GM19023 (cell line): ENCODE measurements at regions not wholly inside any gene's neighbourhood (a gene's known extent, or its start where the extent isn't known, plus 50 kb on each side); places are given as distances from the start of the nearest gene placed in this dataset.
"Not testable (repeated sequence)": the region's sequence is repeated elsewhere in the genome, so short reads cannot be mapped to it uniquely, and the experiment has no call there.

ENCODE experiments used
- ATAC-seq: cut with Tn5 transposase; IDR thresholded peaks from one replicate; pipeline ENCODE4 v1.9.1; 2021; ENCODE audit warnings: mild to moderate bottlenecking, moderate library complexity; ENCODE audit not compliant: unreplicated experiment

GRCh38 chr2:4814137-4814536 lies 878.0 kb upstream of the SOX11 start:
- not testable (repeated sequence) for ATAC-seq

DNA sequence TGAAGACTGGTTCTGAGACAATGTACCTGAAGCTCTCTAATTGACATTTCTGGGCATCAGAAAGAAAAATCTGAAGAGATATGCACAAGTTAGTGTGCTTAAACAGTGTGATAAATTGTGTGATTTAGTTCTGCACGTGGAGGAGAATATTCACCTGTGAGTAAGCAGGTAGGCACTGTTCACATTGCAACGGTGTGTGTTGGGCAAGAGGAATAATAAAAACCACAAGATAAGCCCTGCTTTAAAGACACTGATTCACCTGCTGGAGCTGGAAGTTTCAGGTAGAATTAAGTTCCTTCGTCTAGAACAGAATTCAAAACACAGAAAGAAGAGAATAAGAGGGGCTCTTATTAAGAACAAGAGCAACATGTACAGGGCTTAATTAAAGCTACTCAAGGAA lies 864.3 kb upstream of the SOX11 start:
- ATAC-seq = no peak

DNA sequence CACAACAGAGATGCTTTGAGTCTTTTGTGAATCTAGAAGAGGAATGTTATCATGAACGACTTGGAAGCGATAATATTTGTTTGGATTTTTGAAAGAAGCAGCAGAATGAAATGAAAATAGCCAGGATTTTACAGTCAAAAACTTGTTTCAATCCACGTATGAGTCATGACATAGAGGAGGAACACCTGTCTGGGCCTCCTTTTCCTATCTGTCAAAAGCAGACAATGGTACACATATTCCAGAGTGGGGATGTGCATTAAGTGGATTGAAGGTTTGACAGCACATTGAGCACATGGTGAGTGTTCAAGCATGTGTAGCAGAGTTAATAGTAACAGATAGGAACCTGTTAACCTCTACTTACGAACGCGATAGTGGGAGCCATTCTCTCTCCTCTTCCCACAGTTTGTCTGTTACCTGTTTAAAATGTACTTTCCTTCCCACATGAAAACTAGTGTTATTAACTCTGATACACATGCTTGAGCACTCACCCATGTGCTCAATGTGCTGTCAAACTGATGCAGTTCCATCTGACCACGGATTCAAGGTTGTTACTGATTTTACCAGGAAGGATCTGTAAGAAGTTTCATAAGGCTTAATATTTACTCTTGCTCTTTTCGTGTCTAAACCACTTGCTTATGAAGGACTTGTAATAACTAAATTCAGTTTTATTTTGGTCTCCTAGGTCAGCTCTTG lies 863.4 kb upstream of the SOX11 start:
- ATAC-seq = no peak

DNA sequence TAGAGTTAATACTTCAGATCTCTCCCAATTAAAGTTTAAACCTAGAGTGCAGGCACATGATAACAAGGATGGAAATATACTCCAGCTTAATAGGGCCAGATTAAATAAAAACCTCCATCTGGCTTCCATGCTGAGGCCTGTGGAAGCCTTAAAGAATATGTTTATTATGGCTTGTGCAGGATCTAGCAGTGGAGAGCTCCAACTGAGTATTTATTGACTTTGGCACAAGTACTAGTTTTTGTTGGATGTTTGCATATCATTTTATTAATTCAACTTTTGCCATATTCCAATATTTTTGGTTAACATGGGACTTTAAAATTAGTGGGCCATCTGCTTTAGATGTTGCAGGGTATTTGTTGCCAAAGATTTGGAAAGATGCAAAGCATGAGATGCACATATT lies 860.4 kb upstream of the SOX11 start:
- no peak for ATAC-seq

DNA sequence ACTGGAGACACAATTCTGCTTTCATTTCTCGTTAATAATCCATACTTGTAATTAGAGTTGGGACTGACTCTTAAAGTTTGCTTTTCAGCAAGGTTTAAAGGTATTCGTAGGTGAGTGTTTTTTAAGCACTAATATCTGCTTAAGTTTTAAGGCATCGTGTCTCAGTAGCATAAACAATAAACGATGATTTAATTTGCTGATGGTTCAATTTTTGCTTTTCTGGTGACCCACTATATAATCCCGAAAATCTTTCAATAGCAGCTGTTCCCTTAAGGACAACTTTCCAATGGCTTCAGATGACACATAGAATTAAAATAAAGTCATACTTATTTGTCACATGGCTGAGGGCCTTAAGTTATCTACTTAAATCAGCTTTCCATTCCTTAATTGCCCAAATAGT lies 859.5 kb upstream of the SOX11 start:
- ATAC-seq = no peak

GRCh38 chr2:4838626-4839025 lies 853.6 kb upstream of the SOX11 start:
- ATAC-seq = no peak

DNA sequence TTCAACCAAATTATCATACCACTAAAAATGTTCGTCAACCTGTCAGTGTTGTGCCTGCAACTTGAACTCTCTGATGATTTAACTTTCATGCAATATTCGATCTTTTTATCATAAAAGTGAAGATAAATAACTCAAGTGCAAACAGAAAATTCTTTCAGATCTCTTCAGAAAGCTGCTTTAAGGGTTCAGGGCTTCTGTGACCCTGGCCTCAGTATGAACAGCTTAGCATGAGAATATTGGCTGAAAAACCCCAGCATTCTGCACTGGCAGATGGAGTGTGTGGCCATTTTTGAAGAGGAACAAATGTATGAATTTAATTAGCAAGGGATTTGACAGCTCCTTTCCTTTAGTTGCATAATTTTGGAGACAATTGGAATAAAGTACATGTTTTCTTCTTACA lies 851.4 kb upstream of the SOX11 start:
- no peak for ATAC-seq

GRCh38 chr2:4844881-4845280 lies 847.3 kb upstream of the SOX11 start:
- no peak for ATAC-seq

- ATAC-seq = no peak
Observed at GRCh38 chr2:4862031-4862430, 830.2 kb upstream of the SOX11 start.

GRCh38 chr2:4866198-4866597 lies 826.0 kb upstream of the SOX11 start:
- ATAC-seq = no peak

GRCh38 chr2:4868466-4868865 lies 823.7 kb upstream of the SOX11 start:
- ATAC-seq = no peak

DNA sequence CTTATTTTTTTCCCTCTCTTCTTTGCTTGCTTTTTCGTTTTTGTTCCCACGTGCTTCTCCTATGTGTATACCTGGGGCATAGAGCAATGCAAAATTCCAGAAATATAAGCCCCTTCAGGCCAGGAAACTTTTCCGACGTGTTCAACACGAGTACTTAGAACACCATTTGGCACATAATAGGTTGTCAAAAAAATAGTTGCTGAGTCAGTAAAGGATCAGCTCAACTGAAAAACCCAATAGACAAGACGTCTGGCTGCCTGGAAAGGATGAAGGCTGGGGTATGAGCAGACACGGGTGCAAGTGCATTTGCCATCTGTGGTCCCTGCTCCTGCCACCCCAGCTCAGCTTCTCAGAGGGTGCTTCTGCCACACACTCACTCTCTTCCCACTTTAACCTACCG lies 823.0 kb upstream of the SOX11 start:
- no peak for ATAC-seq

DNA sequence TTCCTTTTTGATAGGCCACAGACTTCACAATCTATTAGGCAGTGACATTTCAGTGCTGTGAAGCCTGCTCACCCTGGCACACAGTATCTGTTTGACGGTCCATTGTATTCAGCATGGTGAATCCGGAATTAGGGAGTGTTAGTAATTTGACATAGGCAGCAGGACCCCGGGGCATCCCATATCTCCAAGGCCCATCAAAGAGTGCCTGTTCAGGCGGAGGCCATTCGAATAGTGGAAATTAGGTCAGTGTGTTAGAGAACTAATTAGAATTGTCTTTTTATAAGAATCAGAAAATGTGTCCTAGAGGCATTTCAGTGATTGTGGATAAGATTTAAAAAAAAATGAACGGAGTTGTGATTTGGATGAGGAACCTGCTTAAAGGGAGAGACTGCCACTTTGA lies 818.8 kb upstream of the SOX11 start:
- ATAC-seq = no peak

GRCh38 chr2:4873876-4874593 lies 818.1 kb upstream of the SOX11 start:
- ATAC-seq = no peak

- ATAC-seq = no peak
Observed at GRCh38 chr2:4882421-4882820, 809.8 kb upstream of the SOX11 start.

GRCh38 chr2:4882941-4883340 lies 809.2 kb upstream of the SOX11 start:
- ATAC-seq = no peak

- no peak for ATAC-seq
Observed at GRCh38 chr2:4883375-4883774, 808.8 kb upstream of the SOX11 start.

DNA sequence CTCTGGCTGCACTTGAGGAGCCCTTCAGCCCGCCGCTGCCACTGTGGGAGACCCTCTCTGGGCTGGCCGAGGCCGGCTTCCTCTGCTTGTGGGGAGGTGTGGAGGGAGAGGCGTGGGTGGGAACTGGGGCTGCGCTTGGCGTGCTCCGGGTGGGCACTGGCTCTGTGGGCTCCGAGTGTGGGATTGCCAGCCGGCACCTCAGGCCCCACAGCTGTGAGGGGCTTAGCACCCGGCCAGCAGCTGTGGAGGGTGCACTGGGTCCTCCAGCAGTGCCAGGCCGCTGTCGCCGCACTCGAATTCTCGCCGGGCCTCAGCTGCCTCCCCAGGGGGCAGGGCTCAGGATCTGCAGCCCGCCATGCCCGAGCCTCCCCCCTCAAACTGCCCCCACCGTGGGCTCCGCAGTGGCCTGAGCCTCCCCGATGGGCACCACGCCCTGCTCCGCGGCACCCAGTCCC lies 808.0 kb upstream of the SOX11 start:
- ATAC-seq = no peak

DNA sequence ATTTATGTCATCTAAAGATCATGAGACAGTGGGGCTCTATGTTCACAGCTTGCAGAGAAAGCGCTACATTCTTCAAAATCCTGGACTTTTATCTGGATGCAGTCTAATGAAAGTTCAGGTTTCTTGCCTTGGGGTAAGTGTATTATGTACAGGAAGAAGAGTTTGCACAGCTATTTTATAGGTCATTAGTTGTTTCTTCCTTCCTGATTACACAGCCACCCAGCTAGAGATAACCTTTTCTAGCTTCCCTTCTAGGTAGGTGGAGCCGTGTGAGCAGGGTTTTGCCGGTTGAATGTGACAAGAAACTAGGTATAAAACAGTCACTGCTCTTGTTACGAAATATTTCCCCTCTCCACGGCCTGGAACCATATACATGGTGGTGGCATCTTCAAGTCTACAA lies 800.8 kb upstream of the SOX11 start:
- ATAC-seq = no peak

DNA sequence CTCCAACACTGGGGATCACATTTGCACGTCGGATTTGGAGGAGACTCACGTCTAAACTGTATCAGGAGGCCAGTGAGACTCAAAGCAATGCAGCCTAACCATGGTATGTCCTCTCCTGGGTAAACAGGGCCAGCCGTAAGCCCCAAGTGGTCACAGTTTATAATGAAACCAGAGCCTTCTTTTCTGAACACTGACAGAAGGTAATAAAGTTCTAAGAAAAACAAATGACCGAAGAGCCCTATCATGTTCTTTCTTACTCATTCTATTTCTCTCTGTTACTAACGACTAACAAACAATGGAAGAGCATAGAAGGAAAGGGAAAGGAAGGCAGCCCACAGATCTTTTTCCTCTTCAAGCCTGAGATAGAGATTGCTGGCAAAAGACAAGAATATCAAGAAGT lies 796.8 kb upstream of the SOX11 start:
- ATAC-seq = no peak

DNA sequence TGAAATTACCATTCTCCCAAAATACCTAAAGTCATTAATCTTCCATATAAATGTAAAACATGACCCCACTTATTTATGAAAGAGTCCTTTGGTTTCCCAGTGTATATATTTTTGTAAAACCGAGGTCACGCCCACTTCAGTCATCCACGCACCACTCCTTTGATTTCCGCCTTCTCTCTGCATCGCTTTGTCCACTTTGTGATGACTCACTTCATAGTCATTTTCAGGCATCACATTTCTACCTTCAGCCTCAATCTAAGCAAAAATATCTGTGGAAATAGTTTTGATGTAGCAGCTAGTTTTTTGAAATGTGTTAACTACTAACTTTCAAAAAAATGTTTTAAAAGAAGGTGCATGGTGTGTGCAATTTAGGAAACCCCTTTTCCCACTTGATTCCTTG lies 793.5 kb upstream of the SOX11 start:
- no peak for ATAC-seq

DNA sequence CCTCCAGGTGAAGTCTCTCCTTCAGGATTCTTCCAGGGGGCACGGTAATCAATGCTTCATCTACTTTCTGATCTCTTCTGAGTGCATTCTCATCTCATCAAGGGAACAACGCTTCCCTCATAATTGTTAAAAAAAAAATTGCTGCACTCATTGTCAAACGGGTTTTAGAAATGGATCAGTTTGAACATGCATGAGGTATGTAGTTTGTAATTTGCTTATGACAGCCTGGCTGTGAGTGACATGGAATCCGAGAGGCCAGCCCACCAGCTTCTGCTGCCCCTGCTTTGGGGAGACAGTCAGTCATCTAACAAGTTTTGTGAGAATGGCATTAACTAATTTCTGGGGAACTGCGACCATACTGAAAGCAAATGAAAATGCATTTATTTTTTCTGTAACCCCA lies 791.9 kb upstream of the SOX11 start:
- no peak for ATAC-seq
